Duodenal mucosa (tissue), 2 donors: ENCODE measurements at regions not wholly inside any gene's neighbourhood (a gene's known extent, or its start where the extent isn't known, plus 50 kb on each side); places are given as distances from the start of the nearest gene placed in this dataset.

Experiments
- H3K27ac ChIP-seq: one replicate; pipeline ENCODE4 v1.7.0; 2013; ENCODE audit warnings: low read depth, low read length
- H3K27me3 ChIP-seq, 2 donors: one replicate each; pipeline ENCODE4 v1.7.0; 2013; ENCODE audit warnings: low read length in 2 of 2, control low read depth in 1 of 2; ENCODE audit not compliant: insufficient read depth in 2 of 2, control insufficient read depth in 1 of 2
- H3K36me3 ChIP-seq, 2 donors: one replicate each; pipeline ENCODE4 v1.7.0; 2013; ENCODE audit warnings: low read length in 2 of 2, control low read depth in 1 of 2; ENCODE audit not compliant: insufficient read depth in 2 of 2, control insufficient read depth in 1 of 2
- H3K4me1 ChIP-seq, 2 donors: one replicate each; pipeline ENCODE4 v1.7.0; 2013; ENCODE audit warnings: low read length in 2 of 2, control low read depth in 1 of 2; ENCODE audit not compliant: insufficient read depth in 2 of 2, control insufficient read depth in 1 of 2
- H3K4me3 ChIP-seq, 2 donors: one replicate each; pipeline ENCODE4 v1.7.0; 2013; ENCODE audit warnings: low read length in 2 of 2, low read depth in 1 of 2
- H3K9ac ChIP-seq, 2 donors: one replicate each; pipeline ENCODE4 v1.7.0; 2013; ENCODE audit warnings: low read length in 2 of 2, low read depth in 1 of 2
- H3K9me3 ChIP-seq, 2 donors: one replicate each; pipeline ENCODE4 v1.7.0; 2013; ENCODE audit warnings: low read length in 2 of 2, control low read depth in 1 of 2; ENCODE audit not compliant: control insufficient read depth in 1 of 2

GRCh38 chr4:123581802-123582201 is 185.2 kb downstream of the SPRY1 start:
- Histone ChIP-seq H3K27ac (no peak overlapping the region), H3K27me3 (no peaks in the 10 kb centered on the region), H3K9me3 (peaks cover 6 to 12% of the 10 kb centered on the region in 2 donors), H3K4me3 (no peak overlapping the region), H3K9ac (no peak overlapping the region), H3K36me3 (no peaks in the 10 kb centered on the region), H3K4me1 (no peaks in the 10 kb centered on the region)

GRCh38 chr4:123583043-123583442 is 186.4 kb downstream of the SPRY1 start:
- Histone ChIP-seq H3K9me3 (peaks cover 6 to 12% of the 10 kb centered on the region in 2 donors), H3K4me1 (peaks cover 2 to 7% of the 10 kb centered on the region in 2 donors), H3K9ac (no peak overlapping the region), H3K36me3 (no peaks in the 10 kb centered on the region), H3K4me3 (no peak overlapping the region), H3K27me3 (no peaks in the 10 kb centered on the region), H3K27ac (no peak overlapping the region)

- peaks cover 6 to 12% of the 10 kb centered on the region in 2 donors for H3K9me3 ChIP-seq
- H3K27me3 ChIP-seq = no peaks in the 10 kb centered on the region
- peaks cover 16% of the 10 kb centered on the region in 2 donors for H3K4me1 ChIP-seq
- no peaks in the 10 kb centered on the region for H3K36me3 ChIP-seq
- H3K27ac ChIP-seq = no peak overlapping the region
- H3K4me3 ChIP-seq = no peak overlapping the region
- no peak overlapping the region for H3K9ac ChIP-seq
Observed at GRCh38 chr4:123585111-123585510, 188.5 kb downstream of the SPRY1 start.

GRCh38 chr4:123587983-123588494 is 191.4 kb downstream of the SPRY1 start:
- no peak overlapping the region for H3K9ac ChIP-seq
- peaks cover 16% of the 10 kb centered on the region in 2 donors for H3K4me1 ChIP-seq
- H3K4me3 ChIP-seq = peak overlapping the region in 1 of 2 donors; percentile 1

GRCh38 chr4:123588631-123589241 is 192.1 kb downstream of the SPRY1 start:
- H3K36me3 ChIP-seq = no peaks in the 10 kb centered on the region
- no peaks in the 10 kb centered on the region for H3K27me3 ChIP-seq
- no peak overlapping the region for H3K9ac ChIP-seq
- H3K4me3 ChIP-seq = peak overlapping the region in 1 of 2 donors; percentile 1
- peak overlapping the region; percentile 41 for H3K27ac ChIP-seq
- H3K9me3 ChIP-seq = no peaks in the 10 kb centered on the region
- H3K4me1 ChIP-seq = peaks cover 16% of the 10 kb centered on the region in 2 donors

More at GRCh38 chr4:123587983-123588494, 191.4 kb downstream of the SPRY1 start:
- Histone ChIP-seq H3K27me3 (no peaks in the 10 kb centered on the region), H3K36me3 (no peaks in the 10 kb centered on the region), H3K9me3 (no peaks in the 10 kb centered on the region), H3K27ac (peak overlapping the region; percentile 41)

GRCh38 chr4:123589301-123589700 is 192.7 kb downstream of the SPRY1 start:
- no peak overlapping the region for H3K27ac ChIP-seq
- peaks cover 16% of the 10 kb centered on the region in 2 donors for H3K4me1 ChIP-seq
- H3K36me3 ChIP-seq = no peaks in the 10 kb centered on the region
- H3K4me3 ChIP-seq = no peak overlapping the region
- H3K9me3 ChIP-seq = no peaks in the 10 kb centered on the region
- H3K9ac ChIP-seq = no peak overlapping the region
- no peaks in the 10 kb centered on the region for H3K27me3 ChIP-seq

GRCh38 chr4:123591875-123592274 is 195.3 kb downstream of the SPRY1 start:
- Histone ChIP-seq H3K9ac (no peak overlapping the region), H3K4me1 (peaks cover 16% of the 10 kb centered on the region in 2 donors), H3K36me3 (no peaks in the 10 kb centered on the region), H3K4me3 (no peak overlapping the region), H3K27ac (no peak overlapping the region), H3K27me3 (no peaks in the 10 kb centered on the region), H3K9me3 (no peaks in the 10 kb centered on the region)

GRCh38 chr4:123593655-123594054 is 197.1 kb downstream of the SPRY1 start:
- H3K27ac ChIP-seq = no peak overlapping the region
- H3K4me1 ChIP-seq = peaks cover 5 to 12% of the 10 kb centered on the region in 2 donors
- H3K27me3 ChIP-seq = no peaks in the 10 kb centered on the region
- H3K9me3 ChIP-seq = no peaks in the 10 kb centered on the region
- no peak overlapping the region for H3K9ac ChIP-seq
- no peak overlapping the region for H3K4me3 ChIP-seq
- no peaks in the 10 kb centered on the region for H3K36me3 ChIP-seq

- no peak overlapping the region for H3K27ac ChIP-seq
- H3K9ac ChIP-seq = no peak overlapping the region
- no peaks in the 10 kb centered on the region for H3K36me3 ChIP-seq
Observed at GRCh38 chr4:123596805-123597204, 200.2 kb downstream of the SPRY1 start.

GRCh38 chr4:123597586-123597985 is 201.0 kb downstream of the SPRY1 start:
- Histone ChIP-seq H3K36me3 (no peaks in the 10 kb centered on the region), H3K9me3 (no peaks in the 10 kb centered on the region), H3K27ac (no peak overlapping the region), H3K4me3 (no peak overlapping the region), H3K4me1 (peaks cover 39 to 40% of the 10 kb centered on the region in 2 donors), H3K9ac (no peak overlapping the region), H3K27me3 (no peaks in the 10 kb centered on the region)

More at GRCh38 chr4:123596805-123597204, 200.2 kb downstream of the SPRY1 start:
- Histone ChIP-seq H3K27me3 (no peaks in the 10 kb centered on the region), H3K4me1 (peaks cover 32% of the 10 kb centered on the region in 2 donors), H3K4me3 (no peak overlapping the region), H3K9me3 (no peaks in the 10 kb centered on the region)
